Parathyroid adenoma (tissue), 2 donors: ENCODE measurements at regions not wholly inside any gene's neighbourhood (a gene's known extent, or its start where the extent isn't known, plus 50 kb on each side); places are given as distances from the start of the nearest gene placed in this dataset.

Experiments
- H2AFZ ChIP-seq: fragments of 300-600 bp; sonication (generic); one replicate; pipeline ENCODE4 v1.7.0; 2017; ENCODE audit warnings: antibody characterized with exemption, mild to moderate bottlenecking
- H3K27ac ChIP-seq: fragments of 300-600 bp; sonication (generic); one replicate; pipeline ENCODE4 v1.7.0; 2017
- H3K27me3 ChIP-seq: fragments of 300-600 bp; sonication (generic); one replicate; pipeline ENCODE4 v1.7.0; 2017; ENCODE audit warnings: low read length; ENCODE audit not compliant: control insufficient read depth, insufficient read depth
- H3K36me3 ChIP-seq: fragments of 300-600 bp; sonication (generic); one replicate; pipeline ENCODE4 v1.7.0; 2017; ENCODE audit warnings: low read length; ENCODE audit not compliant: control insufficient read depth, insufficient read depth
- H3K4me1 ChIP-seq: fragments of 300-600 bp; sonication (generic); one replicate; pipeline ENCODE4 v1.7.0; 2017; ENCODE audit warnings: control low read depth
- H3K4me2 ChIP-seq: fragments of 300-600 bp; sonication (generic); one replicate; pipeline ENCODE4 v1.7.0; 2017; ENCODE audit warnings: low read length
- H3K4me3 ChIP-seq: fragments of 300-600 bp; sonication (generic); one replicate; pipeline ENCODE4 v1.7.0; 2017; ENCODE audit warnings: low read depth, low read length
- H3K79me2 ChIP-seq: fragments of 300-600 bp; sonication (generic); one replicate; pipeline ENCODE4 v1.7.0; 2017; ENCODE audit warnings: control low read depth
- H3K9ac ChIP-seq: fragments of 300-600 bp; sonication (generic); one replicate; pipeline ENCODE4 v1.7.0; 2017; ENCODE audit warnings: mild to moderate bottlenecking
- H3K9me3 ChIP-seq: fragments of 300-600 bp; sonication (generic); one replicate; pipeline ENCODE4 v1.7.0; 2017; ENCODE audit warnings: low read length; ENCODE audit not compliant: control insufficient read depth
- TF ChIP-seq, protein P1 (sequence below): fragments of 300-600 bp; sonication (generic); IDR thresholded peaks from one replicate; pipeline ENCODE4 v1.7.0; 2017; ENCODE audit warnings: antibody characterized with exemption, mild to moderate bottlenecking
- donor health status: primary hyperparathyroidism.

GRCh38 chr2:144290276-144290675, 229.6 kb downstream of the ZEB2 start:
- H3K4me3 ChIP-seq, result no peak overlapping the region
- TF ChIP-seq, protein P1, sequence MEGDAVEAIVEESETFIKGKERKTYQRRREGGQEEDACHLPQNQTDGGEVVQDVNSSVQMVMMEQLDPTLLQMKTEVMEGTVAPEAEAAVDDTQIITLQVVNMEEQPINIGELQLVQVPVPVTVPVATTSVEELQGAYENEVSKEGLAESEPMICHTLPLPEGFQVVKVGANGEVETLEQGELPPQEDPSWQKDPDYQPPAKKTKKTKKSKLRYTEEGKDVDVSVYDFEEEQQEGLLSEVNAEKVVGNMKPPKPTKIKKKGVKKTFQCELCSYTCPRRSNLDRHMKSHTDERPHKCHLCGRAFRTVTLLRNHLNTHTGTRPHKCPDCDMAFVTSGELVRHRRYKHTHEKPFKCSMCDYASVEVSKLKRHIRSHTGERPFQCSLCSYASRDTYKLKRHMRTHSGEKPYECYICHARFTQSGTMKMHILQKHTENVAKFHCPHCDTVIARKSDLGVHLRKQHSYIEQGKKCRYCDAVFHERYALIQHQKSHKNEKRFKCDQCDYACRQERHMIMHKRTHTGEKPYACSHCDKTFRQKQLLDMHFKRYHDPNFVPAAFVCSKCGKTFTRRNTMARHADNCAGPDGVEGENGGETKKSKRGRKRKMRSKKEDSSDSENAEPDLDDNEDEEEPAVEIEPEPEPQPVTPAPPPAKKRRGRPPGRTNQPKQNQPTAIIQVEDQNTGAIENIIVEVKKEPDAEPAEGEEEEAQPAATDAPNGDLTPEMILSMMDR, result no peak
- no peaks in the 10 kb centered on the region for H3K36me3 ChIP-seq
- H3K27ac ChIP-seq, result no peak overlapping the region
- H3K4me1 ChIP-seq, result no peaks in the 10 kb centered on the region
- no peaks in the 10 kb centered on the region for H3K79me2 ChIP-seq
- H3K27me3 ChIP-seq, result no peaks in the 10 kb centered on the region
- no peak overlapping the region for H2AFZ ChIP-seq
- H3K9me3 ChIP-seq, result no peaks in the 10 kb centered on the region
- H3K4me2 ChIP-seq, result no peak overlapping the region
- no peak overlapping the region for H3K9ac ChIP-seq

- no peaks in the 10 kb centered on the region for H3K79me2 ChIP-seq
- H3K9ac ChIP-seq, result no peak overlapping the region
- no peaks in the 10 kb centered on the region for H3K27me3 ChIP-seq
- H3K4me3 ChIP-seq, result no peak overlapping the region
- H2AFZ ChIP-seq, result no peak overlapping the region
- H3K36me3 ChIP-seq, result no peaks in the 10 kb centered on the region
- no peaks in the 10 kb centered on the region for H3K9me3 ChIP-seq
- no peak overlapping the region for H3K4me2 ChIP-seq
- TF ChIP-seq, protein P1, result no peak
- H3K27ac ChIP-seq, result no peak overlapping the region
- no peaks in the 10 kb centered on the region for H3K4me1 ChIP-seq
Observed at GRCh38 chr2:144288438-144288837, 231.5 kb downstream of the ZEB2 start.

DNA sequence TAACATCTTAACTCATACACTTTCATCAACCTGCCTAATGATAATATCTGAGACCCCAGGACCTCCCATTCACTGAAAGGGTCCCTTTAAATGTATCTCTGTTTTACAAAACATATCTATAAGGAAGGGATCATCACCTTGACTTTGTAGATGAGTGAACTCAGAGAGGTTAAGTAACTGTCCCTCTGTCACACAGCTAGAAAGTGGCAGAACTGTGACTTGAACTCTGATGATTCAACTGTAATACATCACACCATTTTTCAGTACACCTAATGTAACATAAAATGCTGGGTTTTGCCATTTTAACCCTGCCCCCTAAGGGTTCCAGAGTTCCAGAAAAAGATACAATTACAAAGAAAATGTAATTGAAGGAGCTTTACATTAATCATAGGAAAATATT, 234.6 kb downstream of the ZEB2 start:
- H3K4me1 ChIP-seq, result no peaks in the 10 kb centered on the region
- TF ChIP-seq, protein P1, result no peak
- no peaks in the 10 kb centered on the region for H3K27me3 ChIP-seq
- no peak overlapping the region for H3K4me2 ChIP-seq
- no peaks in the 10 kb centered on the region for H3K9me3 ChIP-seq
- H3K36me3 ChIP-seq, result no peaks in the 10 kb centered on the region
- no peaks in the 10 kb centered on the region for H3K79me2 ChIP-seq
- no peak overlapping the region for H3K4me3 ChIP-seq
- no peak overlapping the region for H3K9ac ChIP-seq
- no peak overlapping the region for H3K27ac ChIP-seq
- no peak overlapping the region for H2AFZ ChIP-seq

- TF ChIP-seq, protein P1, result no peak
- Histone ChIP-seq H3K4me3 (no peak overlapping the region), H3K4me2 (no peak overlapping the region), H3K27me3 (no peaks in the 10 kb centered on the region), H3K36me3 (no peaks in the 10 kb centered on the region), H2AFZ (no peak overlapping the region), H3K79me2 (no peaks in the 10 kb centered on the region), H3K27ac (no peak overlapping the region), H3K9me3 (no peaks in the 10 kb centered on the region), H3K9ac (no peak overlapping the region), H3K4me1 (no peaks in the 10 kb centered on the region)
Observed at GRCh38 chr2:144281476-144281875, 238.4 kb downstream of the ZEB2 start.

DNA sequence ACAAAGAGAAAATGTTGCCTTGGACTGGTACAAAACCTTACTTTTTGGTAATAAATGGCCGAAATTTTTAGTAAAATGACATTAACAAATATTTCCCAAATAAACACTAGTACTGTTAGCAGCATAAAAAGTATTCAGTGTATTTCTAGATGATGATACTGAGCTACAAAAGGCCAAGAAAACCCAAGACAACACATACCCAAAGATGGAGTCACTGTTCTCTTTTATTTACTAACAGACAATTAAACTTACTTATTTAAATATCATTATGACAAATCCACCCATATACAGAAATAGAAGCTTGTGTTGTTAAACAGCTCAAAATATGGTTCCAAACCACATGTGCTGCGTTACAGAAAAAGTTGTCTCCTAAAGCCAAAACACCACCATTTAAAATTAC, 239.9 kb downstream of the ZEB2 start:
- Histone ChIP-seq H3K9ac (no peak overlapping the region), H3K27ac (no peak overlapping the region), H3K4me1 (no peaks in the 10 kb centered on the region), H3K4me2 (no peak overlapping the region), H3K36me3 (no peaks in the 10 kb centered on the region), H3K79me2 (no peaks in the 10 kb centered on the region), H3K4me3 (no peak overlapping the region), H2AFZ (no peak overlapping the region), H3K9me3 (no peaks in the 10 kb centered on the region), H3K27me3 (no peaks in the 10 kb centered on the region)
- TF ChIP-seq, protein P1, result no peak
